ENCODE measurements at regions not wholly inside any gene's neighbourhood (a gene's known extent, or its start where the extent isn't known, plus 50 kb on each side); places are given as distances from the start of the nearest gene placed in this dataset.

DNA sequence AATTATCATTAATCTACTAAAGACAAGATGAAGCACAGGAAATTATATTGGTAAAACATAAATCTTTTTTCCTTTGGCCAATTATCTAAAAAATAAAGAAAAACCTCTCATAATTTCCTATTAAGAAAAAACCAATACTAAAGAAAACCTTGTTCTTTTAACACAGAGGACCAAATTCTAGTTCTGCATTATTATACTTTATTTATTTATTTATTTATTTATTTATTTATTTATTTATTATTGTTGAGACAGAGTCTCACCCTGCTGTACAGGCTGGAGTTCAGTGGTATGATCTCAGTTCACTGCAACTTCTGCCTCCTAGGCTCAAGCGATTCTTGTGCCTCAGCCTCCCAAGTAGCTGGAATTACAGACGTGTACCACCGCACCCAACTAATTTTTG, 377.8 kb upstream of the ADAMTS16 start:
- Histone ChIP-seq H3K9me2 (ENCODE audit: insufficient read depth) (0 out of 2 replicates have a peak, but pooled peaks cover 9% of the 10 kb centered on the region), H3F3A (replicated peaks; ENCODE audit: low read depth) (no peaks in the 10 kb centered on the region), H3K79me2 (replicated peaks; ENCODE audit: insufficient read depth) (no peaks in the 10 kb centered on the region), H3K4me3 (no peak overlapping the region), H2AFZ (no peak overlapping the region), H3K4me2 (no peak overlapping the region), H3K4me1 (ENCODE audit: insufficient read depth) (no peaks in the 10 kb centered on the region), H4K20me1 (replicated peaks; ENCODE audit: insufficient read depth) (no peaks in the 10 kb centered on the region), H3K27ac (ENCODE audit: low read depth) (no peak overlapping the region), H3K27me3 (ENCODE audit: insufficient read depth) (no peaks in the 10 kb centered on the region), H3K36me3 (ENCODE audit: insufficient read depth) (no peaks in the 10 kb centered on the region)
- ATAC-seq (no peak), DNase-seq (ENCODE audit: low spot score) (no peak)
- TF ChIP-seq, protein P1, sequence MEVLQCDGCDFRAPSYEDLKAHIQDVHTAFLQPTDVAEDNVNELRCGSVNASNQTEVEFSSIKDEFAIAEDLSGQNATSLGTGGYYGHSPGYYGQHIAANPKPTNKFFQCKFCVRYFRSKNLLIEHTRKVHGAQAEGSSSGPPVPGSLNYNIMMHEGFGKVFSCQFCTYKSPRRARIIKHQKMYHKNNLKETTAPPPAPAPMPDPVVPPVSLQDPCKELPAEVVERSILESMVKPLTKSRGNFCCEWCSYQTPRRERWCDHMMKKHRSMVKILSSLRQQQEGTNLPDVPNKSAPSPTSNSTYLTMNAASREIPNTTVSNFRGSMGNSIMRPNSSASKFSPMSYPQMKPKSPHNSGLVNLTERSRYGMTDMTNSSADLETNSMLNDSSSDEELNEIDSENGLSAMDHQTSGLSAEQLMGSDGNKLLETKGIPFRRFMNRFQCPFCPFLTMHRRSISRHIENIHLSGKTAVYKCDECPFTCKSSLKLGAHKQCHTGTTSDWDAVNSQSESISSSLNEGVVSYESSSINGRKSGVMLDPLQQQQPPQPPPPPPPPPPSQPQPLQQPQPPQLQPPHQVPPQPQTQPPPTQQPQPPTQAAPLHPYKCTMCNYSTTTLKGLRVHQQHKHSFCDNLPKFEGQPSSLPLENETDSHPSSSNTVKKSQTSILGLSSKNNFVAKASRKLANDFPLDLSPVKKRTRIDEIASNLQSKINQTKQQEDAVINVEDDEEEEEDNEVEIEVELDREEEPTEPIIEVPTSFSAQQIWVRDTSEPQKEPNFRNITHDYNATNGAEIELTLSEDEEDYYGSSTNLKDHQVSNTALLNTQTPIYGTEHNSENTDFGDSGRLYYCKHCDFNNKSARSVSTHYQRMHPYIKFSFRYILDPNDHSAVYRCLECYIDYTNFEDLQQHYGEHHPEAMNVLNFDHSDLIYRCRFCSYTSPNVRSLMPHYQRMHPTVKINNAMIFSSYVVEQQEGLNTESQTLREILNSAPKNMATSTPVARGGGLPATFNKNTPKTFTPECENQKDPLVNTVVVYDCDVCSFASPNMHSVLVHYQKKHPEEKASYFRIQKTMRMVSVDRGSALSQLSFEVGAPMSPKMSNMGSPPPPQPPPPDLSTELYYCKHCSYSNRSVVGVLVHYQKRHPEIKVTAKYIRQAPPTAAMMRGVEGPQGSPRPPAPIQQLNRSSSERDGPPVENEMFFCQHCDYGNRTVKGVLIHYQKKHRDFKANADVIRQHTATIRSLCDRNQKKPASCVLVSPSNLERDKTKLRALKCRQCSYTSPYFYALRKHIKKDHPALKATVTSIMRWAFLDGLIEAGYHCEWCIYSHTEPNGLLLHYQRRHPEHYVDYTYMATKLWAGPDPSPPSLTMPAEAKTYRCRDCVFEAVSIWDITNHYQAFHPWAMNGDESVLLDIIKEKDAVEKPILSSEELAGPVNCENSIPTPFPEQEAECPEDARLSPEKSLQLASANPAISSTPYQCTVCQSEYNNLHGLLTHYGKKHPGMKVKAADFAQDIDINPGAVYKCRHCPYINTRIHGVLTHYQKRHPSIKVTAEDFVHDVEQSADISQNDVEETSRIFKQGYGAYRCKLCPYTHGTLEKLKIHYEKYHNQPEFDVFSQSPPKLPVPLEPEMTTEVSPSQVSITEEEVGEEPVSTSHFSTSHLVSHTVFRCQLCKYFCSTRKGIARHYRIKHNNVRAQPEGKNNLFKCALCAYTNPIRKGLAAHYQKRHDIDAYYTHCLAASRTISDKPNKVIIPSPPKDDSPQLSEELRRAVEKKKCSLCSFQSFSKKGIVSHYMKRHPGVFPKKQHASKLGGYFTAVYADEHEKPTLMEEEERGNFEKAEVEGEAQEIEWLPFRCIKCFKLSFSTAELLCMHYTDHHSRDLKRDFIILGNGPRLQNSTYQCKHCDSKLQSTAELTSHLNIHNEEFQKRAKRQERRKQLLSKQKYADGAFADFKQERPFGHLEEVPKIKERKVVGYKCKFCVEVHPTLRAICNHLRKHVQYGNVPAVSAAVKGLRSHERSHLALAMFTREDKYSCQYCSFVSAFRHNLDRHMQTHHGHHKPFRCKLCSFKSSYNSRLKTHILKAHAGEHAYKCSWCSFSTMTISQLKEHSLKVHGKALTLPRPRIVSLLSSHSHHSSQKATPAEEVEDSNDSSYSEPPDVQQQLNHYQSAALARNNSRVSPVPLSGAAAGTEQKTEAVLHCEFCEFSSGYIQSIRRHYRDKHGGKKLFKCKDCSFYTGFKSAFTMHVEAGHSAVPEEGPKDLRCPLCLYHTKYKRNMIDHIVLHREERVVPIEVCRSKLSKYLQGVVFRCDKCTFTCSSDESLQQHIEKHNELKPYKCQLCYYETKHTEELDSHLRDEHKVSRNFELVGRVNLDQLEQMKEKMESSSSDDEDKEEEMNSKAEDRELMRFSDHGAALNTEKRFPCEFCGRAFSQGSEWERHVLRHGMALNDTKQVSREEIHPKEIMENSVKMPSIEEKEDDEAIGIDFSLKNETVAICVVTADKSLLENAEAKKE (CRISPR knock-in tag; IDR thresholded peaks at IDR 0.05): no peak
- TF ChIP-seq, protein P2, sequence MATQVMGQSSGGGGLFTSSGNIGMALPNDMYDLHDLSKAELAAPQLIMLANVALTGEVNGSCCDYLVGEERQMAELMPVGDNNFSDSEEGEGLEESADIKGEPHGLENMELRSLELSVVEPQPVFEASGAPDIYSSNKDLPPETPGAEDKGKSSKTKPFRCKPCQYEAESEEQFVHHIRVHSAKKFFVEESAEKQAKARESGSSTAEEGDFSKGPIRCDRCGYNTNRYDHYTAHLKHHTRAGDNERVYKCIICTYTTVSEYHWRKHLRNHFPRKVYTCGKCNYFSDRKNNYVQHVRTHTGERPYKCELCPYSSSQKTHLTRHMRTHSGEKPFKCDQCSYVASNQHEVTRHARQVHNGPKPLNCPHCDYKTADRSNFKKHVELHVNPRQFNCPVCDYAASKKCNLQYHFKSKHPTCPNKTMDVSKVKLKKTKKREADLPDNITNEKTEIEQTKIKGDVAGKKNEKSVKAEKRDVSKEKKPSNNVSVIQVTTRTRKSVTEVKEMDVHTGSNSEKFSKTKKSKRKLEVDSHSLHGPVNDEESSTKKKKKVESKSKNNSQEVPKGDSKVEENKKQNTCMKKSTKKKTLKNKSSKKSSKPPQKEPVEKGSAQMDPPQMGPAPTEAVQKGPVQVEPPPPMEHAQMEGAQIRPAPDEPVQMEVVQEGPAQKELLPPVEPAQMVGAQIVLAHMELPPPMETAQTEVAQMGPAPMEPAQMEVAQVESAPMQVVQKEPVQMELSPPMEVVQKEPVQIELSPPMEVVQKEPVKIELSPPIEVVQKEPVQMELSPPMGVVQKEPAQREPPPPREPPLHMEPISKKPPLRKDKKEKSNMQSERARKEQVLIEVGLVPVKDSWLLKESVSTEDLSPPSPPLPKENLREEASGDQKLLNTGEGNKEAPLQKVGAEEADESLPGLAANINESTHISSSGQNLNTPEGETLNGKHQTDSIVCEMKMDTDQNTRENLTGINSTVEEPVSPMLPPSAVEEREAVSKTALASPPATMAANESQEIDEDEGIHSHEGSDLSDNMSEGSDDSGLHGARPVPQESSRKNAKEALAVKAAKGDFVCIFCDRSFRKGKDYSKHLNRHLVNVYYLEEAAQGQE (IDR thresholded peaks at IDR 0.05; ENCODE audit: unreplicated experiment): no peak
- TF ChIP-seq ZNF331 (CRISPR knock-in tag; IDR thresholded peaks at IDR 0.05; ENCODE audit: low read depth): no peak
- no peak for TF ChIP-seq STAT1 (IDR thresholded peaks at IDR 0.05; ENCODE audit: unreplicated experiment)
- TF ChIP-seq, protein P3, sequence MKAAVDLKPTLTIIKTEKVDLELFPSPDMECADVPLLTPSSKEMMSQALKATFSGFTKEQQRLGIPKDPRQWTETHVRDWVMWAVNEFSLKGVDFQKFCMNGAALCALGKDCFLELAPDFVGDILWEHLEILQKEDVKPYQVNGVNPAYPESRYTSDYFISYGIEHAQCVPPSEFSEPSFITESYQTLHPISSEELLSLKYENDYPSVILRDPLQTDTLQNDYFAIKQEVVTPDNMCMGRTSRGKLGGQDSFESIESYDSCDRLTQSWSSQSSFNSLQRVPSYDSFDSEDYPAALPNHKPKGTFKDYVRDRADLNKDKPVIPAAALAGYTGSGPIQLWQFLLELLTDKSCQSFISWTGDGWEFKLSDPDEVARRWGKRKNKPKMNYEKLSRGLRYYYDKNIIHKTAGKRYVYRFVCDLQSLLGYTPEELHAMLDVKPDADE (IDR thresholded peaks at IDR 0.05): no peak
- TF ChIP-seq EZH2phosphoT487 (IDR thresholded peaks at IDR 0.05; ENCODE audit: unreplicated experiment): no peak
- TF ChIP-seq JUNB (IDR thresholded peaks at IDR 0.05; ENCODE audit: unreplicated experiment): no peak
- no peak for TF ChIP-seq EZH2 (IDR thresholded peaks at IDR 0.05; ENCODE audit: low read depth, unreplicated experiment)
- TF ChIP-seq ZNF114 (CRISPR knock-in tag; IDR thresholded peaks at IDR 0.05): no peak
- Mint-ChIP-seq H3K9me3 (peaks cover 6% of the 10 kb centered on the region; the same call in 2 of the 3 replicates), H3K4me1 (no peaks in the 10 kb centered on the region), H3K27ac (no peak overlapping the region), H3K36me3 (ENCODE audit: low read depth) (no peaks in the 10 kb centered on the region), H3K4me3 (no peak overlapping the region), H3K27me3 (ENCODE audit: insufficient read depth, low read depth, poor library complexity) (no peaks in the 10 kb centered on the region)

Measured in GM23338 (cell line).